Type B pancreatic cell (in vitro differentiated cells): ENCODE measurements at regions not wholly inside any gene's neighbourhood (a gene's known extent, or its start where the extent isn't known, plus 50 kb on each side); places are given as distances from the start of the nearest gene placed in this dataset.

ENCODE experiments used
- DNase-seq: peaks from one replicate; pipeline ENCODE4 v3.0.0; 2021; ENCODE audit warnings: mixed read lengths; ENCODE audit not compliant: unreplicated experiment; ENCODE audit errors: extremely low spot score
- H3K27ac Mint-ChIP-seq: 2 replicates; pipeline ENCODE4 v1.8.0; 2021; ENCODE audit warnings: mild to moderate bottlenecking, mixed read lengths
- H3K27me3 Mint-ChIP-seq: 2 replicates; pipeline ENCODE4 v1.8.0; 2021; ENCODE audit warnings: mixed read lengths
- H3K36me3 Mint-ChIP-seq: 2 replicates; pipeline ENCODE4 v1.8.0; 2021; ENCODE audit warnings: mixed read lengths
- H3K4me1 Mint-ChIP-seq: one replicate; pipeline ENCODE4 v1.8.0; 2021; ENCODE audit warnings: mixed read lengths; ENCODE audit not compliant: unreplicated experiment
- H3K4me3 Mint-ChIP-seq: 2 replicates; pipeline ENCODE4 v1.8.0; 2021; ENCODE audit warnings: mild to moderate bottlenecking, mixed read lengths
- H3K9me3 Mint-ChIP-seq: 2 replicates; pipeline ENCODE4 v1.8.0; 2021; ENCODE audit warnings: mixed read lengths
- CTCF ChIP-seq: fragments of 200-600 bp; sonication (generic); conservative IDR thresholded peaks from 2 replicates; pipeline ENCODE4 v1.5.0; 2021; ENCODE audit warnings: antibody characterized with exemption, mild to moderate bottlenecking

DNA sequence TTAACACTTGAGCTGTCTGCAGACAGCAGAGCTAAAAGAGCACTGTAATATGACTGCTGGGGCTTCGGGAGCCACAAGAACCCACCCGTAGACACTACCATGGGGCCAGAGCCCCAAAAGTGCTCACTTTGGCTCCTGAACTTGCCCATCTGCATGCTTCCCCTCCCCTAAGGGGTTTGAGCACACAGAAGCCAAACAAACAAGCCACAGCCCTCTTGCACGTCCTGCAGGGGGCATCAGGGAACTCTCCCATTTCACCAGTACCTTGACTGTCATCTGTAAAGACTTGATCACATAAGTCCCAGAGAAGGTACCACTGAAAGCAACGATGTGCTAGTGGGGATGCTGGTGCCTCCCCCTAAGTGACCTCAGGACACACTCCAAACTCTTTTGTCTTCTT lies 681.8 kb downstream of the SEMA5A start:
- Mint-ChIP-seq H3K9me3 (no peaks in the 10 kb centered on the region), H3K27ac (no peak overlapping the region), H3K4me1 (no peaks in the 10 kb centered on the region), H3K36me3 (no peaks in the 10 kb centered on the region), H3K27me3 (peaks cover 14% of the 10 kb centered on the region), H3K4me3 (no peak overlapping the region)
- no peak for DNase-seq
- peak; percentile 54 for TF ChIP-seq CTCF

GRCh38 chr5:8865266-8865665 lies 680.6 kb downstream of the SEMA5A start:
- Mint-ChIP-seq H3K4me3 (no peak overlapping the region), H3K36me3 (no peaks in the 10 kb centered on the region), H3K4me1 (no peaks in the 10 kb centered on the region), H3K27ac (no peak overlapping the region), H3K9me3 (no peaks in the 10 kb centered on the region), H3K27me3 (peaks cover 14% of the 10 kb centered on the region)
- TF ChIP-seq CTCF = no peak
- DNase-seq = no peak

- Mint-ChIP-seq H3K36me3 (no peaks in the 10 kb centered on the region), H3K4me1 (no peaks in the 10 kb centered on the region), H3K27me3 (peaks cover 14% of the 10 kb centered on the region), H3K4me3 (no peak overlapping the region), H3K27ac (no peak overlapping the region), H3K9me3 (no peaks in the 10 kb centered on the region)
- DNase-seq = no peak
- TF ChIP-seq CTCF = no peak
Measured at GRCh38 chr5:8865686-8866374, 680.0 kb downstream of the SEMA5A start.

GRCh38 chr5:8868283-8868682 lies 677.6 kb downstream of the SEMA5A start:
- Mint-ChIP-seq H3K4me1 (no peaks in the 10 kb centered on the region), H3K9me3 (no peaks in the 10 kb centered on the region), H3K36me3 (no peaks in the 10 kb centered on the region), H3K27ac (no peak overlapping the region), H3K4me3 (no peak overlapping the region), H3K27me3 (peaks cover 26% of the 10 kb centered on the region)
- no peak for DNase-seq
- TF ChIP-seq CTCF = no peak

- no peak overlapping the region for H3K4me3 Mint-ChIP-seq
- H3K27ac Mint-ChIP-seq = no peak overlapping the region
- H3K4me1 Mint-ChIP-seq = no peaks in the 10 kb centered on the region
- no peak for TF ChIP-seq CTCF
- no peaks in the 10 kb centered on the region for H3K9me3 Mint-ChIP-seq
- no peaks in the 10 kb centered on the region for H3K36me3 Mint-ChIP-seq
- peaks cover 29% of the 10 kb centered on the region for H3K27me3 Mint-ChIP-seq
- DNase-seq = no peak
Measured at GRCh38 chr5:8869932-8870331, 675.9 kb downstream of the SEMA5A start.
